ENCODE measurements at regions not wholly inside any gene's neighbourhood (a gene's known extent, or its start where the extent isn't known, plus 50 kb on each side); places are given as distances from the start of the nearest gene placed in this dataset.
"Not testable (repeated sequence)": the region's sequence is repeated elsewhere in the genome, so short reads cannot be mapped to it uniquely, and the experiment has no call there.

DNA sequence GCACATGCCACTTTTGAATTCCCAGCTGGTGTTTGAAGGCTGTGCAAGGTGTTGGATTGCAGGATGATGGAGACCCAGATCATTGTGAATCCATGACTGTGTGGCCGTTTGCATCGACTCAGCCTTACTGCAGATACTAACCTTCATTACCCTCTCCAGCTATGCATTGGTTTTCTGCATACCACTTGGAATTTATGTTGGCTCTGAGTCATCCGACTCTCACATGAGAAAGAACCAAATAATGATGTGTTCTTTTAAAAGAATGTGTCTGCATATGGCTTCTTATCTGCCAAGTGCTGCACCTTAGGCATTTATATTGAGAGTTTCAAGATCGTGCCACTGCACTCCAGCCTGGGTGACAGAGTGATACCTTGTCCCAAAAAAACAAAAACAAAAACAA is 106.7 kb upstream of the PRKX start:
- H3K9me3 ChIP-seq = no peaks in the 10 kb centered on the region
- H3K27me3 ChIP-seq = no peaks in the 10 kb centered on the region
- H3K36me3 ChIP-seq (replicated peaks in 1 of 2; ENCODE audit: insufficient read depth in 1 of 2, low read depth in 2 of 2) = no peaks in the 10 kb centered on the region
- no peak for DNase-seq
- H3K4me1 ChIP-seq = no peaks in the 10 kb centered on the region
- ATAC-seq = no peak
- intact Hi-C loops (cut with DNase I) = no loop called here
- no peak overlapping the region for H3K27ac ChIP-seq
- H3K4me3 ChIP-seq = no peak overlapping the region
- 73 to 86% methylated on average over 4 of the region's 4 CpGs for WGBS, 2 donors
- TF ChIP-seq, protein P1, sequence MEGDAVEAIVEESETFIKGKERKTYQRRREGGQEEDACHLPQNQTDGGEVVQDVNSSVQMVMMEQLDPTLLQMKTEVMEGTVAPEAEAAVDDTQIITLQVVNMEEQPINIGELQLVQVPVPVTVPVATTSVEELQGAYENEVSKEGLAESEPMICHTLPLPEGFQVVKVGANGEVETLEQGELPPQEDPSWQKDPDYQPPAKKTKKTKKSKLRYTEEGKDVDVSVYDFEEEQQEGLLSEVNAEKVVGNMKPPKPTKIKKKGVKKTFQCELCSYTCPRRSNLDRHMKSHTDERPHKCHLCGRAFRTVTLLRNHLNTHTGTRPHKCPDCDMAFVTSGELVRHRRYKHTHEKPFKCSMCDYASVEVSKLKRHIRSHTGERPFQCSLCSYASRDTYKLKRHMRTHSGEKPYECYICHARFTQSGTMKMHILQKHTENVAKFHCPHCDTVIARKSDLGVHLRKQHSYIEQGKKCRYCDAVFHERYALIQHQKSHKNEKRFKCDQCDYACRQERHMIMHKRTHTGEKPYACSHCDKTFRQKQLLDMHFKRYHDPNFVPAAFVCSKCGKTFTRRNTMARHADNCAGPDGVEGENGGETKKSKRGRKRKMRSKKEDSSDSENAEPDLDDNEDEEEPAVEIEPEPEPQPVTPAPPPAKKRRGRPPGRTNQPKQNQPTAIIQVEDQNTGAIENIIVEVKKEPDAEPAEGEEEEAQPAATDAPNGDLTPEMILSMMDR (IDR thresholded peaks at IDR 0.05) = no peak
- TF ChIP-seq POLR2A (IDR thresholded peaks at IDR 0.05) = no peak

GRCh38 chrX:3817480-3817879 is 104.0 kb upstream of the PRKX start:
- H3K36me3 ChIP-seq (replicated peaks in 1 of 2; ENCODE audit: insufficient read depth in 1 of 2, low read depth in 2 of 2); H3K27ac ChIP-seq; DNase-seq; H3K27me3 ChIP-seq; ATAC-seq; H3K4me3 ChIP-seq; H3K9me3 ChIP-seq; intact Hi-C loops (cut with DNase I); H3K4me1 ChIP-seq: not testable (repeated sequence)
- 63 to 72% methylated on average over 5 of the region's 5 CpGs for WGBS, 2 donors

DNA sequence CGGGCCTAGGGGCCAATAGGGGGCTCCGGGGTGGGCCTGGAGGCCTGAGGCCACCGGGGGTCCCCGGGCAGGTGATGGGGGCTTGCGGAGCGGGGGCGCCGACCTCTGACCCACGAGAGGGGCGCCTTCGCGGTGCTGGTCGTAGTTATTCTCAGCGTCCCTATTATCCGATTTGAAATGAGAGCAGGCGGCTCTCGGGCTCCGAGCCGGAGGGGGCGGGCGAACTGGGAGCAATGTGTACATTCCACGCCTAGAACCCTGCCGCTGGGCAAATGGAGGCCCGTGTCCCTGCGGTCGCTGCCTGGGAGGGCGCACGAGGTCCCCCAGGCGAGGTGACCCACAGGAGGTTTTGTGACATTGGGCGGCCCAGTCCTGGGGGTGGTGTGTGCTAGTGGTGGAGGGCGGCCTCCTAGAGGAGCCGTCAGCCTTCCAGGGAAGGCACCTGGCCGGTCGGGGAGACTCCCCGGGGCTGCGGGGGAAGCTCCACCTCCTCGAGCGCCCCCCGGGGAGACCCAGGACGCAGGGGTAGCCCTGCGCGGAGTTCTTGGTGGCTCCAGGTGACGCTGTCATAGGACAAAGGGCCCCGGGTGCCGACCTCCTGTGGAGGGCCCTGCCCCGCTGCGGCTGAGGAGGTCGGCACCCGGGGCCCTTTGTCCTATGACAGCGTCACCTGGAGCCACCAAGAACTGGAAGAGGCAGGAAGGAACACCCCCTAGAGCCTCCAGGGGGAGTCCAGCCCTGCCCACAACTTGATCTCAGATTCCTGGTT is 102.6 kb upstream of the PRKX start:
- peaks cover 8% of the 10 kb centered on the region for H3K4me1 ChIP-seq
- H3K27ac ChIP-seq = peak overlapping the region; percentile 90 to 96 (median 94)
- H3K9me3 ChIP-seq = no peaks in the 10 kb centered on the region
- TF ChIP-seq, protein P1 (IDR thresholded peaks at IDR 0.05) = peak in 2 of 7 experiments; percentile 29 to 35
- peak; percentile 23 to 45 (median 28) for TF ChIP-seq POLR2A (IDR thresholded peaks at IDR 0.05)
- ATAC-seq (peak; percentile 7), DNase-seq (peak; percentile 57 to 73 (median 64))
- intact Hi-C loops (cut with DNase I) = no loop called here
- H3K27me3 ChIP-seq = no peaks in the 10 kb centered on the region
- H3K4me3 ChIP-seq = peak overlapping the region; percentile 41 to 59
- 4% methylated on average over 15 of the region's 50 CpGs; no CpG with 5 or more reads in 1 of the 2 donors for WGBS, 2 donors
- H3K36me3 ChIP-seq (replicated peaks in 1 of 2; ENCODE audit: insufficient read depth in 1 of 2, low read depth in 2 of 2) = no peaks in the 10 kb centered on the region

GRCh38 chrX:3811331-3812311 is 98.2 kb upstream of the PRKX start:
- intact Hi-C loops (cut with DNase I) = no loop called here
- ATAC-seq (no peak), DNase-seq (peak in 3 of 4 donors; percentile 21 to 42 (median 42))
- TF ChIP-seq POLR2A (IDR thresholded peaks at IDR 0.05) = no peak
- TF ChIP-seq, protein P1 (IDR thresholded peaks at IDR 0.05) = peak in 6 of 7 experiments; percentile 9 to 63 (median 38)
- Histone ChIP-seq H3K27me3 (no peaks in the 10 kb centered on the region), H3K9me3 (no peaks in the 10 kb centered on the region), H3K27ac (no peak overlapping the region), H3K36me3 (replicated peaks in 1 of 2; ENCODE audit: insufficient read depth in 1 of 2, low read depth in 2 of 2) (no peaks in the 10 kb centered on the region), H3K4me1 (peaks cover 8% of the 10 kb centered on the region), H3K4me3 (no peak overlapping the region)
- WGBS, 2 donors = 14 to 59% methylated on average over 14 to 15 of the region's 16 CpGs

DNA sequence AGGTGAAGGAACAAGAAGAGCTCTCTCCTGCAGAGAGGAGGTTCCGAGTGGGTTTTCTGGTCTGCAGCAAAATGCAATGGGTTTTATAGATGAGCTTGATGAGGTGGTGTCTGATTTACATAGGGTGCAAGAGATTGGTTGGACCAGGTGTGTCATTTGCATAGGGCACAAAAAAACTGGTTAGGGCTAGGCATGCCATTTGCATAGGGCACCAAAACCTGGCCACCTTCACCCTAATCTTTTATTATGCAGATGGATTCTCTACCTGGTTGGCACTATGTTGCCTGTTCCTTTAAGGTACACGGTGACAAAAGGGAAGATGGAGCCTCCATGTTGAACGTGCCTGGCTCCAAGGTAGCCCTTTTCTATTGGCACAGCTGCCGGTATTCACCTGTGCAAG is 94.5 kb upstream of the PRKX start:
- no peak for TF ChIP-seq POLR2A (IDR thresholded peaks at IDR 0.05)
- TF ChIP-seq, protein P1 (IDR thresholded peaks at IDR 0.05) = no peak
- intact Hi-C loops (cut with DNase I) = no loop called here
- Histone ChIP-seq H3K4me3 (no peak overlapping the region), H3K4me1 (no peaks in the 10 kb centered on the region), H3K36me3 (replicated peaks in 1 of 2; ENCODE audit: insufficient read depth in 1 of 2, low read depth in 2 of 2) (no peaks in the 10 kb centered on the region), H3K27me3 (no peaks in the 10 kb centered on the region), H3K27ac (no peak overlapping the region), H3K9me3 (no peaks in the 10 kb centered on the region)
- WGBS, 2 donors = 23 to 26% methylated on average over 4 of the region's 4 CpGs
- no peak for DNase-seq
- ATAC-seq = no peak
